DOHH2 (cell line): ENCODE measurements at regions not wholly inside any gene's neighbourhood (a gene's known extent, or its start where the extent isn't known, plus 50 kb on each side); places are given as distances from the start of the nearest gene placed in this dataset.

Source experiments
- EZH2phosphoT487 ChIP-seq: fragments of 200-600 bp; sonication (generic); IDR thresholded peaks from 2 replicates; pipeline ENCODE4 v1.6.1; 2017; ENCODE audit warnings: borderline replicate concordance, mild to moderate bottlenecking, antibody characterized with exemption, low read length, moderate library complexity, mixed read lengths
- TF ChIP-seq, protein P1 (sequence below): fragments of 200-600 bp; sonication (generic); IDR thresholded peaks from one replicate; pipeline ENCODE4 v1.5.1; 2014; ENCODE audit warnings: antibody characterized with exemption, mild to moderate bottlenecking, low read depth, low read length; ENCODE audit not compliant: poor library complexity, severe bottlenecking

DNA sequence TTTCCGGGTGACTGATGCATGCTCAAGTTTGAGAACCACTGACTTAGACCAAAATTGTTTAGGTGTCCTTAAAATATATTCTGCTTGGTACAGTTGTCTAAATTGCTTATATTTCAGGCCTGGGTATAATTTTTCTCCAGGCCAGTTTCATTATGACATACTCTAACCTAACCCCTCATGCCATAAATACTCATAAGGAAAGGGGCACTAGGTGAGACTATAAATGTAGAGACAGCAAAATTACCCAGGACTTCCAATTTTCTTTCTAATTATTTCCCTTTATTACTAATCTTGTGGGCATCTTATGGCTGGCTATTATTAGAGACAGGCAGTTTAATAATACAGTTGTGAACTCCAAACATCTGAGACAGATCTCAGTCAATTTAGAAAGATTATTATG is 150.2 kb downstream of the RRAGB start:
- TF ChIP-seq, protein P1, sequence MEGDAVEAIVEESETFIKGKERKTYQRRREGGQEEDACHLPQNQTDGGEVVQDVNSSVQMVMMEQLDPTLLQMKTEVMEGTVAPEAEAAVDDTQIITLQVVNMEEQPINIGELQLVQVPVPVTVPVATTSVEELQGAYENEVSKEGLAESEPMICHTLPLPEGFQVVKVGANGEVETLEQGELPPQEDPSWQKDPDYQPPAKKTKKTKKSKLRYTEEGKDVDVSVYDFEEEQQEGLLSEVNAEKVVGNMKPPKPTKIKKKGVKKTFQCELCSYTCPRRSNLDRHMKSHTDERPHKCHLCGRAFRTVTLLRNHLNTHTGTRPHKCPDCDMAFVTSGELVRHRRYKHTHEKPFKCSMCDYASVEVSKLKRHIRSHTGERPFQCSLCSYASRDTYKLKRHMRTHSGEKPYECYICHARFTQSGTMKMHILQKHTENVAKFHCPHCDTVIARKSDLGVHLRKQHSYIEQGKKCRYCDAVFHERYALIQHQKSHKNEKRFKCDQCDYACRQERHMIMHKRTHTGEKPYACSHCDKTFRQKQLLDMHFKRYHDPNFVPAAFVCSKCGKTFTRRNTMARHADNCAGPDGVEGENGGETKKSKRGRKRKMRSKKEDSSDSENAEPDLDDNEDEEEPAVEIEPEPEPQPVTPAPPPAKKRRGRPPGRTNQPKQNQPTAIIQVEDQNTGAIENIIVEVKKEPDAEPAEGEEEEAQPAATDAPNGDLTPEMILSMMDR, result no peak
- no peak for TF ChIP-seq EZH2phosphoT487
